Activated naive CD4-positive, alpha-beta T cell treated with anti-CD3 and anti-CD28 coated beads, Interleukin-2, amount 50 U/mL, for 72 hours (primary cell): ENCODE measurements at regions not wholly inside any gene's neighbourhood (a gene's known extent, or its start where the extent isn't known, plus 50 kb on each side); places are given as distances from the start of the nearest gene placed in this dataset.
A peak's percentile ranks its signal among the peaks of the same experiment; 100 is the strongest.
"Not testable (repeated sequence)": the region's sequence is repeated elsewhere in the genome, so short reads cannot be mapped to it uniquely, and the experiment has no call there.

Experiments
- ATAC-seq, 2 donors: fragments of 150-1000 bp; cut with Tn5 transposase; 2 replicates each; pipeline ENCODE4 v1.10.0; 2021; ENCODE audit warnings: mild to moderate bottlenecking in 2 of 2, moderate library complexity in 2 of 2
- DNase-seq, 2 donors: peaks; one replicate each; pipeline ENCODE4 v3.0.0; 2021 to 2022; ENCODE audit warnings: low spot score in 2 of 2
- H3K27ac Mint-ChIP-seq, 2 donors: one replicate each; pipeline ENCODE4 v1.8.0; 2022; ENCODE audit warnings: mild to moderate bottlenecking in 2 of 2, mixed read lengths in 2 of 2
- H3K36me3 Mint-ChIP-seq, 2 donors: one replicate each; pipeline ENCODE4 v1.8.0; 2022; ENCODE audit warnings: mixed read lengths in 2 of 2
- H3K9me3 Mint-ChIP-seq, 2 donors: one replicate each; pipeline ENCODE4 v1.8.0; 2022; ENCODE audit warnings: mixed read lengths in 2 of 2

GRCh38 chr10:117627561-117627960 is 85.0 kb downstream of the EMX2 start:
- Mint-ChIP-seq H3K36me3 (no peaks in the 10 kb centered on the region), H3K9me3 (no peaks in the 10 kb centered on the region), H3K27ac (no peak overlapping the region)
- ATAC-seq (no peak), DNase-seq (no peak)

GRCh38 chr10:117629717-117630116 is 87.2 kb downstream of the EMX2 start:
- not testable (repeated sequence) for H3K36me3 Mint-ChIP-seq, ATAC-seq, H3K27ac Mint-ChIP-seq, DNase-seq, H3K9me3 Mint-ChIP-seq

GRCh38 chr10:117631276-117632145 is 89.0 kb downstream of the EMX2 start:
- ATAC-seq: no peak
- DNase-seq: no peak
- no peak overlapping the region for H3K27ac Mint-ChIP-seq

GRCh38 chr10:117632406-117632805 is 89.9 kb downstream of the EMX2 start:
- Mint-ChIP-seq H3K27ac (no peak overlapping the region), H3K36me3 (no peaks in the 10 kb centered on the region)

More at GRCh38 chr10:117631276-117632145, 89.0 kb downstream of the EMX2 start:
- Mint-ChIP-seq H3K9me3 (no peaks in the 10 kb centered on the region), H3K36me3 (no peaks in the 10 kb centered on the region)

GRCh38 chr10:117635826-117636225 is 93.3 kb downstream of the EMX2 start:
- DNase-seq: no peak
- no peaks in the 10 kb centered on the region for H3K9me3 Mint-ChIP-seq
- H3K36me3 Mint-ChIP-seq: no peaks in the 10 kb centered on the region
- no peak for ATAC-seq
- no peak overlapping the region for H3K27ac Mint-ChIP-seq

More at GRCh38 chr10:117632406-117632805, 89.9 kb downstream of the EMX2 start:
- no peak for ATAC-seq
- no peaks in the 10 kb centered on the region for H3K9me3 Mint-ChIP-seq
- DNase-seq: no peak

GRCh38 chr10:117638200-117638599 is 95.7 kb downstream of the EMX2 start:
- Mint-ChIP-seq H3K9me3 (no peaks in the 10 kb centered on the region), H3K36me3 (no peaks in the 10 kb centered on the region), H3K27ac (no peak overlapping the region)
- ATAC-seq (no peak), DNase-seq (no peak)

GRCh38 chr10:117638664-117639200 is 96.2 kb downstream of the EMX2 start:
- ATAC-seq: peak; percentile 31 to 86
- Mint-ChIP-seq H3K9me3 (no peaks in the 10 kb centered on the region), H3K36me3 (no peaks in the 10 kb centered on the region)

GRCh38 chr10:117640406-117640805 is 97.9 kb downstream of the EMX2 start:
- ATAC-seq (no peak), DNase-seq (no peak)
- no peaks in the 10 kb centered on the region for H3K36me3 Mint-ChIP-seq
- no peaks in the 10 kb centered on the region for H3K9me3 Mint-ChIP-seq
- H3K27ac Mint-ChIP-seq: no peak overlapping the region

More at GRCh38 chr10:117638664-117639200, 96.2 kb downstream of the EMX2 start:
- no peak for DNase-seq
- H3K27ac Mint-ChIP-seq: no peak overlapping the region

GRCh38 chr10:117646718-117647117 is 104.2 kb downstream of the EMX2 start:
- H3K36me3 Mint-ChIP-seq: peaks cover 13 to 18% of the 10 kb centered on the region in 2 donors
- peaks cover 6 to 11% of the 10 kb centered on the region in 2 donors for H3K9me3 Mint-ChIP-seq
- DNase-seq: no peak
- no peak overlapping the region for H3K27ac Mint-ChIP-seq
- no peak for ATAC-seq

- ATAC-seq (no peak), DNase-seq (no peak)
- Mint-ChIP-seq H3K36me3 (peaks cover 13 to 18% of the 10 kb centered on the region in 2 donors), H3K9me3 (peaks cover 6 to 11% of the 10 kb centered on the region in 2 donors), H3K27ac (no peak overlapping the region)
Measured at GRCh38 chr10:117647306-117647705, 104.8 kb downstream of the EMX2 start.

GRCh38 chr10:117651121-117651520 is 108.6 kb downstream of the EMX2 start:
- DNase-seq: no peak
- no peak overlapping the region for H3K27ac Mint-ChIP-seq
- peaks cover 16 to 21% of the 10 kb centered on the region in 2 donors for H3K9me3 Mint-ChIP-seq
- peaks cover 19 to 36% of the 10 kb centered on the region in 2 donors for H3K36me3 Mint-ChIP-seq
- ATAC-seq: no peak

- peaks cover 20 to 26% of the 10 kb centered on the region in 2 donors for H3K9me3 Mint-ChIP-seq
- no peak for DNase-seq
- ATAC-seq: peak; percentile 12 to 13
- H3K36me3 Mint-ChIP-seq: peaks cover 19 to 42% of the 10 kb centered on the region in 2 donors
- no peak overlapping the region for H3K27ac Mint-ChIP-seq
Measured at GRCh38 chr10:117652228-117653169, 110.0 kb downstream of the EMX2 start.

- peaks cover 20 to 26% of the 10 kb centered on the region in 2 donors for H3K9me3 Mint-ChIP-seq
- ATAC-seq (peak; percentile 96 to 97), DNase-seq (peak in 1 of 2 donors; percentile 32)
- H3K27ac Mint-ChIP-seq: peak overlapping the region in 1 of 2 donors; percentile 88
- H3K36me3 Mint-ChIP-seq: peaks cover 19 to 42% of the 10 kb centered on the region in 2 donors
Measured at GRCh38 chr10:117653170-117653515, 110.6 kb downstream of the EMX2 start.

GRCh38 chr10:117654105-117654504 is 111.6 kb downstream of the EMX2 start:
- peaks cover 19 to 42% of the 10 kb centered on the region in 2 donors for H3K36me3 Mint-ChIP-seq
- DNase-seq (no peak), ATAC-seq (peak in 1 of 2 donors; percentile 29)
- H3K27ac Mint-ChIP-seq: no peak overlapping the region
- peaks cover 20 to 26% of the 10 kb centered on the region in 2 donors for H3K9me3 Mint-ChIP-seq

- DNase-seq (no peak), ATAC-seq (peak; percentile 42 to 76)
- H3K27ac Mint-ChIP-seq: peak overlapping the region in 1 of 2 donors; percentile 94
- H3K36me3 Mint-ChIP-seq: peaks cover 6 to 23% of the 10 kb centered on the region in 2 donors
- H3K9me3 Mint-ChIP-seq: peaks cover 9 to 20% of the 10 kb centered on the region in 2 donors
Measured at GRCh38 chr10:117656385-117657367, 114.1 kb downstream of the EMX2 start.

GRCh38 chr10:117661316-117661715 is 118.8 kb downstream of the EMX2 start:
- DNase-seq: no peak
- peaks cover 0 to 4% of the 10 kb centered on the region in 2 donors for H3K36me3 Mint-ChIP-seq
- H3K27ac Mint-ChIP-seq: no peak overlapping the region
- no peak for ATAC-seq
- peaks cover 3% of the 10 kb centered on the region in 2 donors for H3K9me3 Mint-ChIP-seq
